ENCODE measurements at regions not wholly inside any gene's neighbourhood (a gene's known extent, or its start where the extent isn't known, plus 50 kb on each side); places are given as distances from the start of the nearest gene placed in this dataset.

GRCh38 chr14:54197369-54197768 lies 199.4 kb upstream of the CDKN3 start:
- 89% methylated on average over 1 of the region's 1 CpG for WGBS
- no peak for DNase-seq (ENCODE audit: low spot score)
- intact Hi-C loops (cut with DNase I) = no loop called here
- Histone ChIP-seq H3K9me3 (no peaks in the 10 kb centered on the region), H3K27ac (no peak overlapping the region), H3K4me3 (no peak overlapping the region), H3K27me3 (replicated peaks; ENCODE audit: insufficient read depth) (no peaks in the 10 kb centered on the region), H3K36me3 (no peaks in the 10 kb centered on the region), H3K4me1 (replicated peaks) (no peaks in the 10 kb centered on the region)
- TF ChIP-seq CTCF (IDR thresholded peaks at IDR 0.05) = no peak
- TF ChIP-seq POLR2AphosphoS5 (IDR thresholded peaks at IDR 0.05) = no peak
- TF ChIP-seq POLR2A (IDR thresholded peaks at IDR 0.05) = no peak

GRCh38 chr14:54200726-54201125 lies 196.1 kb upstream of the CDKN3 start:
- DNase-seq (ENCODE audit: low spot score) = no peak
- no peak overlapping the region for H3K27ac ChIP-seq
- H3K27me3 ChIP-seq (replicated peaks; ENCODE audit: insufficient read depth) = no peaks in the 10 kb centered on the region
- H3K4me1 ChIP-seq (replicated peaks) = no peaks in the 10 kb centered on the region
- intact Hi-C loops (cut with DNase I) = no loop called here
- H3K9me3 ChIP-seq = no peaks in the 10 kb centered on the region
- 96% methylated on average over 2 of the region's 2 CpGs for WGBS
- no peaks in the 10 kb centered on the region for H3K36me3 ChIP-seq
- H3K4me3 ChIP-seq = no peak overlapping the region
- TF ChIP-seq POLR2A (IDR thresholded peaks at IDR 0.05) (no peak), CTCF (IDR thresholded peaks at IDR 0.05) (no peak), POLR2AphosphoS5 (IDR thresholded peaks at IDR 0.05) (no peak)

- Histone ChIP-seq H3K27me3 (replicated peaks; ENCODE audit: insufficient read depth) (no peaks in the 10 kb centered on the region), H3K4me3 (no peak overlapping the region), H3K9me3 (no peaks in the 10 kb centered on the region), H3K27ac (no peak overlapping the region), H3K4me1 (replicated peaks) (no peaks in the 10 kb centered on the region), H3K36me3 (no peaks in the 10 kb centered on the region)
- TF ChIP-seq POLR2A (IDR thresholded peaks at IDR 0.05) (no peak), POLR2AphosphoS5 (IDR thresholded peaks at IDR 0.05) (no peak), CTCF (IDR thresholded peaks at IDR 0.05) (no peak)
- intact Hi-C loops (cut with DNase I) = no loop called here
- DNase-seq (ENCODE audit: low spot score) = no peak
- WGBS = 92% methylated on average over 6 of the region's 6 CpGs
These were observed 194.5 kb upstream of the CDKN3 start for GRCh38 chr14:54202288-54202687.

GRCh38 chr14:54206516-54206915 lies 190.3 kb upstream of the CDKN3 start:
- TF ChIP-seq POLR2AphosphoS5 (IDR thresholded peaks at IDR 0.05) (no peak), CTCF (IDR thresholded peaks at IDR 0.05) (no peak)
- WGBS = 0% methylated on average over 1 of the region's 1 CpG
- H3K4me3 ChIP-seq = no peak overlapping the region
- intact Hi-C loops (cut with DNase I) = no loop called here
- no peak overlapping the region for H3K27ac ChIP-seq
- no peaks in the 10 kb centered on the region for H3K4me1 ChIP-seq (replicated peaks)
- H3K9me3 ChIP-seq = no peaks in the 10 kb centered on the region
- no peaks in the 10 kb centered on the region for H3K36me3 ChIP-seq
- DNase-seq (ENCODE audit: low spot score) = no peak
- no peaks in the 10 kb centered on the region for H3K27me3 ChIP-seq (replicated peaks; ENCODE audit: insufficient read depth)

- 87% methylated on average over 2 of the region's 2 CpGs for WGBS
- intact Hi-C loops (cut with DNase I) = no loop called here
- no peak overlapping the region for H3K4me3 ChIP-seq
- no peaks in the 10 kb centered on the region for H3K27me3 ChIP-seq (replicated peaks; ENCODE audit: insufficient read depth)
- H3K36me3 ChIP-seq = no peaks in the 10 kb centered on the region
- H3K9me3 ChIP-seq = no peaks in the 10 kb centered on the region
- H3K27ac ChIP-seq = no peak overlapping the region
- no peak for DNase-seq (ENCODE audit: low spot score)
- TF ChIP-seq POLR2AphosphoS5 (IDR thresholded peaks at IDR 0.05) (no peak), CTCF (IDR thresholded peaks at IDR 0.05) (no peak), POLR2A (IDR thresholded peaks at IDR 0.05) (no peak)
- no peaks in the 10 kb centered on the region for H3K4me1 ChIP-seq (replicated peaks)
These were observed 189.7 kb upstream of the CDKN3 start for GRCh38 chr14:54207075-54207474.
